Dendritic cell treated with granulocyte-macrophage colony-stimulating factor and Interleukin-4, amounts not matched to agents 40 ng/mL and 50 ng/mL, for 4 days (primary cell): ENCODE measurements at regions not wholly inside any gene's neighbourhood (a gene's known extent, or its start where the extent isn't known, plus 50 kb on each side); places are given as distances from the start of the nearest gene placed in this dataset.

Experiments used
- H3K27ac Mint-ChIP-seq: one replicate; pipeline ENCODE4 v1.8.0; 2022; ENCODE audit warnings: mild to moderate bottlenecking, mixed read lengths
- H3K27me3 Mint-ChIP-seq: one replicate; pipeline ENCODE4 v1.8.0; 2022; ENCODE audit warnings: mild to moderate bottlenecking, mixed read lengths
- H3K36me3 Mint-ChIP-seq: one replicate; pipeline ENCODE4 v1.8.0; 2022; ENCODE audit warnings: low read depth, mixed read lengths
- H3K4me1 Mint-ChIP-seq: one replicate; pipeline ENCODE4 v1.8.0; 2022; ENCODE audit warnings: low read depth, mixed read lengths
- H3K4me3 Mint-ChIP-seq: one replicate; pipeline ENCODE4 v1.8.0; 2022; ENCODE audit warnings: mild to moderate bottlenecking, moderate library complexity, mixed read lengths
- H3K9me3 Mint-ChIP-seq: one replicate; pipeline ENCODE4 v1.8.0; 2022; ENCODE audit warnings: mixed read lengths
- intact Hi-C: fragments of 100-400 bp; cut with micrococcal nuclease; formaldehyde crosslinking; loops from one replicate; pipeline ENCODE4 v1.15.0; 2022

DNA sequence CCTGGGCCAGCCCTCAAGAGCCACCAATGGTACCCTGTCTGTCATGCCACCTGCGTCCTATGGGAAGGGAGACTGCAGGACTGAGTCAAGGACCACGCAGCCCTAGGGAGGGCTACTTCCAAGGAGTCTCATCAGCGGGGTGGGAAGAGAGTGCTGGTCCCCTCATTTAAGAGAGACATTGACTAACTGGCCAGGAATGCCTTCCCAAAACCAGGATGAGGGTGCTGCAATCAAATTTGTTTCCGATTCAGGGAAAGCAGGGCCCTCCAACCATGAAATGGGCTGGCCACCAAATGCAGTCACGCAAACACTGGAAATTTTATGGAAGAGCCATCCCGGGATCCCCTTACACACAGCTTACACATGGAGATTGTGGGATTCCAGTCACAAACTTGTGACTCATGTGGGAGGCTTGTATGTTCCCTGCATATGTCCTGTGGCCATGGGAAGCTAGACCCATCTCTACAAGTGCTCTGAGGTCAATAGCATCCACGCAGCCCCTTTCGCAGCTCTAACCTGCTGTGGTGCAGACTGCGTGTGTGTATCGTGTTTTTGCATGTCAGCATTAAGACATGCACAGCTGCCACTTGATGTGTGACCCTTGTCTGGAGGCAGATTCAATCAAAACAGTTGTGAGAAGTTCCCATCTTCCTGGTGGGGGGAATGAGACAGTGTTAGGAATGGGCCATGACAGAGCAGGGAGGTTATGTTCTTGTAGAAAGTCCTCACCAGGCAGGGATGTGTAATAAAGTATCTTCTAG is 53.0 kb upstream of the CST7 start:
- Mint-ChIP-seq H3K27ac (no peak overlapping the region), H3K9me3 (peaks cover 54% of the 10 kb centered on the region), H3K36me3 (no peaks in the 10 kb centered on the region), H3K27me3 (peaks cover 3% of the 10 kb centered on the region), H3K4me3 (no peak overlapping the region), H3K4me1 (peaks cover 5% of the 10 kb centered on the region)
- intact Hi-C loops = no loop called here

- no peak overlapping the region for H3K4me3 Mint-ChIP-seq
- peaks cover 3% of the 10 kb centered on the region for H3K27me3 Mint-ChIP-seq
- H3K9me3 Mint-ChIP-seq = peaks cover 54% of the 10 kb centered on the region
- no peak overlapping the region for H3K27ac Mint-ChIP-seq
- H3K4me1 Mint-ChIP-seq = peaks cover 5% of the 10 kb centered on the region
- intact Hi-C loops = no loop called here
- no peaks in the 10 kb centered on the region for H3K36me3 Mint-ChIP-seq
Measured at GRCh38 chr20:24896984-24897383, 52.1 kb upstream of the CST7 start.

DNA sequence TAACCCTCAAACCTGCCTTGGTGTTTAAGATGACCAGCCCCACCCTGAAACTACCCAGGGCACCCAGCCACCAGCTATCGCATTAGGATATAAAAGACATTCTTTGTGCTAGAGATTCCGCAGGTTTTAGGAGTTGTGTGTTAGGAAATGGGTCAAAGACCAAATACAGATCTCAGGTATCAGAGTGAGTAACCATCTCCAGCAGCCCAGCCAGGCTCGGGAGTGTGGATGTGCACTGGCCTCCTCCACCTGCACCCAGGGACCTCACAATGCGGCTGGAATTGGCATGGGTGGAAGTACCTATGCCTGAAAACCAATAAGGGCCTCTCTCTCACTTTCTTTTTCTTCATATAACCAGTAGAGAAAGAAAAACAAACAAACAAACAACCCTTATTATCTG is 51.1 kb upstream of the CST7 start:
- no peak overlapping the region for H3K27ac Mint-ChIP-seq
- H3K4me3 Mint-ChIP-seq = no peak overlapping the region
- intact Hi-C loops = no loop called here
- H3K27me3 Mint-ChIP-seq = peaks cover 3% of the 10 kb centered on the region
- no peaks in the 10 kb centered on the region for H3K36me3 Mint-ChIP-seq
- H3K9me3 Mint-ChIP-seq = peaks cover 54% of the 10 kb centered on the region
- peaks cover 5% of the 10 kb centered on the region for H3K4me1 Mint-ChIP-seq

DNA sequence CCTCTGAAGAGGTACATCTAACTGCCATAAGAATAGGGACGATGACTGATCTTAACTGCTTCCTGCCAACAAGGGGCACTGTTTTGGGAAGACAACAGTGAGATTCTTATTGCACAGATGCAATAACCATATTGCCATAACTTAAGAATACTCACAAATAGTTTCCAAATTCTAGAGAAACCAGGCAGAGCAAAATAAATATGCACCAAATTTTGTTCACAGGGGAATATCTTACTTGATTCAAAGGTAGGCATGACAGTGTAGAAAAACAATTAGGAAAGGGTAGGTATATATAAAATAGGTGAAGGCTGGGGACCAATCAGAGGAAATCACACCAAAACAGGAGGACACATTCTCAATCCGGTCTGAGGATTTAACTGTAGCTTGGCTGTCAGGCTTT is 49.9 kb upstream of the CST7 start:
- H3K4me1 Mint-ChIP-seq = peaks cover 5% of the 10 kb centered on the region
- H3K4me3 Mint-ChIP-seq = no peak overlapping the region
- intact Hi-C loops = no loop called here

More for the DNA sequence above, 49.9 kb upstream of the CST7 start:
- Mint-ChIP-seq H3K9me3 (peaks cover 54% of the 10 kb centered on the region), H3K27ac (no peak overlapping the region), H3K36me3 (no peaks in the 10 kb centered on the region), H3K27me3 (peaks cover 3% of the 10 kb centered on the region)
